Loucy (cell line): ENCODE measurements at regions not wholly inside any gene's neighbourhood (a gene's known extent, or its start where the extent isn't known, plus 50 kb on each side); places are given as distances from the start of the nearest gene placed in this dataset.

ENCODE experiments used
- EZH2phosphoT487 ChIP-seq: fragments of 200-600 bp; IDR thresholded peaks from 2 replicates; pipeline ENCODE4 v1.6.1; 2018; ENCODE audit warnings: antibody characterized with exemption, mild to moderate bottlenecking, moderate library complexity, borderline replicate concordance
- TF ChIP-seq, protein P1 (sequence below): fragments of 200-600 bp; sonication (generic); conservative IDR thresholded peaks from 2 replicates; pipeline ENCODE4 v1.5.1; 2014; ENCODE audit warnings: mild to moderate bottlenecking, antibody characterized with exemption, low read length

DNA sequence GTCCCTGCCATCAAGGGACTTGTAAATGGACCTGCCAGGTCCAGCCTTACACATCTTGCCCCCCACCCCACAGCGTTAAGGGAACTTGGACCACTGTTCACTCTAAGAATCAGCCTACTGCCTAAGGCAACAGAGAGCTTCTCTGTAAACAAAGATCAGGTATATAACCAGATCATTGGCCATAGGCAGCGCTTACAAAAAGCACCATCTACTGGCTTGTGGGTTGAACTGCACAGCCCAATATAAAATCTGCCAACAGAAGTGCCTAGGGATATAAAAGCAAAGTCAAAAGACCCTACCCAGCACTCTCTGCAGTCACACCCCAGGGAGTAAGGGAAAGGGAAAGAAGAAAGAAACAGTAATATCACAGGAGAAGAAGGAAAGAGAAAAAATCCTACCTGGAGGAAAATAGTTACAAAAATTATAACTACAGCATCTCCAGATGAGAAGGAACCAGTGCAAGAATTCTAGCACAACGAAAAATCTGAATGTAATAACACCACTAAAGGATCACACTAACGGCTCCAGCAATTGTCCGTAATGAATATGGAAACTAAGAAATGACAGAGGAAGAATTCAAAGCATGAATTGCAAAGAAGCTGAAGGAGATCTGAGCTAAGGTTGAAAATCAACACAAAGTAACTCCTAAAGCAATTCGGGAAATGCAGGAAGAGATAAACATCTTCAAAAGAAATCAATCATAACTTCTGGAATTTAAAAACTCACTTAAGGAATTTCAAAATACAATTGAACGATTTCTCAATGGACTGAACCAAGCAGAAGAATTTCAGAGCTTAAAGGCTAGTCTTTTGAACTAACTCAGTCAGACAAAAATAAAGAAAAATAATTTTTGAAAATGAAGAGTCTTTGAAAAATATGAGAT is 95.2 kb upstream of the PCED1B start:
- TF ChIP-seq, protein P1, sequence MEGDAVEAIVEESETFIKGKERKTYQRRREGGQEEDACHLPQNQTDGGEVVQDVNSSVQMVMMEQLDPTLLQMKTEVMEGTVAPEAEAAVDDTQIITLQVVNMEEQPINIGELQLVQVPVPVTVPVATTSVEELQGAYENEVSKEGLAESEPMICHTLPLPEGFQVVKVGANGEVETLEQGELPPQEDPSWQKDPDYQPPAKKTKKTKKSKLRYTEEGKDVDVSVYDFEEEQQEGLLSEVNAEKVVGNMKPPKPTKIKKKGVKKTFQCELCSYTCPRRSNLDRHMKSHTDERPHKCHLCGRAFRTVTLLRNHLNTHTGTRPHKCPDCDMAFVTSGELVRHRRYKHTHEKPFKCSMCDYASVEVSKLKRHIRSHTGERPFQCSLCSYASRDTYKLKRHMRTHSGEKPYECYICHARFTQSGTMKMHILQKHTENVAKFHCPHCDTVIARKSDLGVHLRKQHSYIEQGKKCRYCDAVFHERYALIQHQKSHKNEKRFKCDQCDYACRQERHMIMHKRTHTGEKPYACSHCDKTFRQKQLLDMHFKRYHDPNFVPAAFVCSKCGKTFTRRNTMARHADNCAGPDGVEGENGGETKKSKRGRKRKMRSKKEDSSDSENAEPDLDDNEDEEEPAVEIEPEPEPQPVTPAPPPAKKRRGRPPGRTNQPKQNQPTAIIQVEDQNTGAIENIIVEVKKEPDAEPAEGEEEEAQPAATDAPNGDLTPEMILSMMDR = peak; percentile 96
- TF ChIP-seq EZH2phosphoT487 = no peak
